GM10266 (cell line): ENCODE measurements at regions not wholly inside any gene's neighbourhood (a gene's known extent, or its start where the extent isn't known, plus 50 kb on each side); places are given as distances from the start of the nearest gene placed in this dataset.

Experiments used
- DNase-seq: peaks from one replicate; pipeline ENCODE4 v3.0.0; 2012; ENCODE audit errors: extremely low spot score
- TF ChIP-seq, protein P1 (sequence below): IDR thresholded peaks from 2 replicates; pipeline ENCODE4 v1.5.1; 2012; ENCODE audit warnings: mild to moderate bottlenecking, low read depth; ENCODE audit not compliant: control insufficient read depth, insufficient read depth; ENCODE audit errors: missing control alignments

DNA sequence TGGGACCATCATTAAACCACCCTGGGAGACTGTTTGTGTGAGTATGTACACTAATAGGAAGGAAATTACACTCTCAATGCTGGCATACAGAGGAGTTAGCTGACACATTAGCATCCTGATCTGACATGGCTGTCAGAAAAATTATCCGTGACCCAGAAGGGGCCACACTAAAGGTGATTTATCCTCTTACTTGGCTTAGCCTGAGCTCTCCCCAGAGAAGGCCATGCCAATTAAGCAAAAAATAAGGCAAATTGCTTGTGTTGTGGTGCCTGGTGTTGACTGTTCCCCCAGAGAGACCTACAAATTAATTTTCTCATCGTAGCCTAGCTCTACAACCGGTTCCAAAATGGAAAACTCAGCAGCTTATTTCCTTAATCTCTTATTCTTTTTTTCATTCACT is 992.3 kb downstream of the KCNMA1 start:
- TF ChIP-seq, protein P1, sequence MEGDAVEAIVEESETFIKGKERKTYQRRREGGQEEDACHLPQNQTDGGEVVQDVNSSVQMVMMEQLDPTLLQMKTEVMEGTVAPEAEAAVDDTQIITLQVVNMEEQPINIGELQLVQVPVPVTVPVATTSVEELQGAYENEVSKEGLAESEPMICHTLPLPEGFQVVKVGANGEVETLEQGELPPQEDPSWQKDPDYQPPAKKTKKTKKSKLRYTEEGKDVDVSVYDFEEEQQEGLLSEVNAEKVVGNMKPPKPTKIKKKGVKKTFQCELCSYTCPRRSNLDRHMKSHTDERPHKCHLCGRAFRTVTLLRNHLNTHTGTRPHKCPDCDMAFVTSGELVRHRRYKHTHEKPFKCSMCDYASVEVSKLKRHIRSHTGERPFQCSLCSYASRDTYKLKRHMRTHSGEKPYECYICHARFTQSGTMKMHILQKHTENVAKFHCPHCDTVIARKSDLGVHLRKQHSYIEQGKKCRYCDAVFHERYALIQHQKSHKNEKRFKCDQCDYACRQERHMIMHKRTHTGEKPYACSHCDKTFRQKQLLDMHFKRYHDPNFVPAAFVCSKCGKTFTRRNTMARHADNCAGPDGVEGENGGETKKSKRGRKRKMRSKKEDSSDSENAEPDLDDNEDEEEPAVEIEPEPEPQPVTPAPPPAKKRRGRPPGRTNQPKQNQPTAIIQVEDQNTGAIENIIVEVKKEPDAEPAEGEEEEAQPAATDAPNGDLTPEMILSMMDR: no peak
- no peak for DNase-seq

GRCh38 chr10:76644476-76644875 is 993.1 kb downstream of the KCNMA1 start:
- TF ChIP-seq, protein P1: no peak
- DNase-seq: no peak

GRCh38 chr10:76643511-76643911 is 994.1 kb downstream of the KCNMA1 start:
- DNase-seq: no peak
- TF ChIP-seq, protein P1: no peak

- no peak for DNase-seq
- TF ChIP-seq, protein P1: no peak
Measured at GRCh38 chr10:76642358-76642757, 995.2 kb downstream of the KCNMA1 start.

DNA sequence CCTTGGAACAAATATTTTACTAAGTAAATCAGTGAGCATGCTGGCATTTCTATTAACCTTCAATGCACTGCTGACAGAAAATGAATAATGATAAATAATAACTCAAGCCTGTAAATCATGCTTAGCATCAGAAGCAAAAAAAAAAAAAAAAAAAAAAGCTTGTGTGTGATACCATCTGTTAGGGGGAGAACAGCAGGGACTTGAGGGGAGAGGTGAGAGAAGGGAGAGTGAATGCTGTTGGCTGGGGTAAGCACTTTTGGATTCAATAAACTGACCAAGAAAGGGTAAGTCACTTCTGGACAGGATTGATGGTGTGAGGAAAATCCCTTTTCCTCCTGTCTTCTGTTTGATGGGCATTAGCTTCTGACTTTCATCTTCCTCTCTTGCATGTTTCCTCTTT is 996.4 kb downstream of the KCNMA1 start:
- TF ChIP-seq, protein P1: no peak
- DNase-seq: no peak

- DNase-seq: no peak
- TF ChIP-seq, protein P1: no peak
Measured at GRCh38 chr10:76640806-76641205, 996.8 kb downstream of the KCNMA1 start.

GRCh38 chr10:76632767-76633051 is 1004.9 kb downstream of the KCNMA1 start:
- no peak for DNase-seq
- TF ChIP-seq, protein P1: peak; percentile 13
